ENCODE measurements at regions not wholly inside any gene's neighbourhood (a gene's known extent, or its start where the extent isn't known, plus 50 kb on each side); places are given as distances from the start of the nearest gene placed in this dataset.

GRCh38 chr1:239067480-239067879 is 318.9 kb upstream of the CHRM3 start:
- CTCF ChIA-PET, result no interaction called here

DNA sequence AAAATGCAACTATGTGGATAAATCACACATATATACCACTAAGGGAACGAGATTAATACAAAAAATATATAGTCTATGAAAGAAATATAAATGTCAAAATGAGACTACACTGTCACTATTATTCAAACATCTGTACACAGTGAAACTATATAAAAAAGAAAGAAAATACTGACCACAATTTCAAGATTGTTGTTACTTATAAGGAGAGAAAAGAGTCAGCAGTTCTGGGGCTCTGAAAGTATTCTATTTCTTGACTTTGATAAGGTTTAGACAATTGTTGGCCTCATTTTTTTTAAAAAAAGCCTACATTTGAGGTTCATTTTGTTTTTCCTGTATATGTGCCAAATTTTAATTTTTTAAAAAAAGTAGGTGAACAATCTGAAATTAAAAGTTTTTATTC is 319.3 kb upstream of the CHRM3 start:
- Histone ChIP-seq H3K4me2 (no peak overlapping the region), H3K9me3 (no peaks in the 10 kb centered on the region), H3K4me1 (no peaks in the 10 kb centered on the region), H3K27ac (no peak overlapping the region), H3K4me3 (no peak overlapping the region)
- ChIA-PET POLR2A (no interaction called here), CTCF (no interaction called here)
- WGBS (ENCODE audit: missing lambda C conversion rate), result 0% methylated on average over 1 of the region's 1 CpG
- ATAC-seq, result no peak
- no peak for DNase-seq (ENCODE audit: low read depth in 1 of 2, low spot score in 1 of 2)
- FAIRE-seq, result no peak
- no peak for TF ChIP-seq USF2 (IDR thresholded peaks at IDR 0.05)
- TF ChIP-seq NFE2L2 (conservative IDR thresholded peaks at IDR 0.05; ENCODE audit: low read length), result no peak
- TF ChIP-seq CHD4 (IDR thresholded peaks at IDR 0.05; ENCODE audit: borderline replicate concordance), result no peak
- TF ChIP-seq, protein P1, sequence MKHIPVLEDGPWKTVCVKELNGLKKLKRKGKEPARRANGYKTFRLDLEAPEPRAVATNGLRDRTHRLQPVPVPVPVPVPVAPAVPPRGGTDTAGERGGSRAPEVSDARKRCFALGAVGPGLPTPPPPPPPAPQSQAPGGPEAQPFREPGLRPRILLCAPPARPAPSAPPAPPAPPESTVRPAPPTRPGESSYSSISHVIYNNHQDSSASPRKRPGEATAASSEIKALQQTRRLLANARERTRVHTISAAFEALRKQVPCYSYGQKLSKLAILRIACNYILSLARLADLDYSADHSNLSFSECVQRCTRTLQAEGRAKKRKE (CRISPR knock-in tag; IDR thresholded peaks at IDR 0.05; ENCODE audit: low read depth), result no peak
- TF ChIP-seq ZSCAN20 (CRISPR knock-in tag; IDR thresholded peaks at IDR 0.05), result no peak
- TF ChIP-seq NPAS2 (CRISPR knock-in tag; IDR thresholded peaks at IDR 0.05; ENCODE audit: borderline replicate concordance), result no peak
- no peak for TF ChIP-seq KDM5A (IDR thresholded peaks at IDR 0.05)
- no peak for TF ChIP-seq CBX2 (IDR thresholded peaks at IDR 0.05; ENCODE audit: borderline replicate concordance, low read depth)
- no peak for TF ChIP-seq BCL3 (IDR thresholded peaks at IDR 0.05)
- TF ChIP-seq HDAC2 (IDR thresholded peaks at IDR 0.05), result no peak
- TF ChIP-seq ZNF302 (CRISPR knock-in tag; IDR thresholded peaks at IDR 0.05), result no peak

More at GRCh38 chr1:239067480-239067879, 318.9 kb upstream of the CHRM3 start:
- ATAC-seq (no peak), FAIRE-seq (no peak), DNase-seq (ENCODE audit: low read depth in 1 of 2, low spot score in 1 of 2) (no peak)
- TF ChIP-seq, protein P2, sequence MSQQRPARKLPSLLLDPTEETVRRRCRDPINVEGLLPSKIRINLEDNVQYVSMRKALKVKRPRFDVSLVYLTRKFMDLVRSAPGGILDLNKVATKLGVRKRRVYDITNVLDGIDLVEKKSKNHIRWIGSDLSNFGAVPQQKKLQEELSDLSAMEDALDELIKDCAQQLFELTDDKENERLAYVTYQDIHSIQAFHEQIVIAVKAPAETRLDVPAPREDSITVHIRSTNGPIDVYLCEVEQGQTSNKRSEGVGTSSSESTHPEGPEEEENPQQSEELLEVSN (IDR thresholded peaks at IDR 0.05; ENCODE audit: borderline replicate concordance, low read depth), result no peak
- TF ChIP-seq FOSB (CRISPR knock-in tag; IDR thresholded peaks at IDR 0.05), result no peak
- no peak for TF ChIP-seq EHF (CRISPR knock-in tag; IDR thresholded peaks at IDR 0.05)
- no peak for TF ChIP-seq NFE2L2 (conservative IDR thresholded peaks at IDR 0.05; ENCODE audit: low read length)
- TF ChIP-seq CTCF (IDR thresholded peaks at IDR 0.05), result no peak
- TF ChIP-seq HES2 (IDR thresholded peaks at IDR 0.05), result no peak
- TF ChIP-seq RNF2 (IDR thresholded peaks at IDR 0.05; ENCODE audit: borderline replicate concordance, low read depth), result no peak
- no peak for TF ChIP-seq EP300 (IDR thresholded peaks at IDR 0.05)
- TF ChIP-seq, protein P1 (CRISPR knock-in tag; IDR thresholded peaks at IDR 0.05; ENCODE audit: low read depth), result no peak
- no peak for TF ChIP-seq BCL3 (IDR thresholded peaks at IDR 0.05)
- TF ChIP-seq JUNB (IDR thresholded peaks at IDR 0.05), result no peak
- no peak for TF ChIP-seq BHLHE40 (IDR thresholded peaks at IDR 0.05; ENCODE audit: low read depth, low read length)
- TF ChIP-seq KDM5A (IDR thresholded peaks at IDR 0.05), result no peak
- no peak for TF ChIP-seq ELK1 (IDR thresholded peaks at IDR 0.05; ENCODE audit: low read depth, low read length)
- TF ChIP-seq EHMT2 (IDR thresholded peaks at IDR 0.05; ENCODE audit: low read depth), result no peak
- TF ChIP-seq RCOR1 (IDR thresholded peaks at IDR 0.05; ENCODE audit: low read depth, low read length), result no peak
- Histone ChIP-seq H3K4me1 (no peaks in the 10 kb centered on the region), H3K27ac (no peak overlapping the region), H3K9me3 (no peaks in the 10 kb centered on the region), H3K4me2 (no peak overlapping the region), H3K4me3 (no peak overlapping the region)
- POLR2A ChIA-PET, result no interaction called here
